H1 (cell line): ENCODE measurements at regions not wholly inside any gene's neighbourhood (a gene's known extent, or its start where the extent isn't known, plus 50 kb on each side); places are given as distances from the start of the nearest gene placed in this dataset.

ENCODE experiments used
- CTCF ChIA-PET: fragments of 300-600 bp; sonication (Branson Sonifier 250); formaldehyde crosslinking; loops from one replicate; lab custom pipeline; 2021; ENCODE audit not compliant: partially characterized antibody; lab: Charles Lee
- POLR2A ChIA-PET: fragments of 300-600 bp; sonication (Branson Sonifier 250); formaldehyde crosslinking; loops from one replicate; lab custom pipeline; 2021; ENCODE audit warnings: inconsistent platforms; ENCODE audit not compliant: partially characterized antibody; lab: Charles Lee
- DNase-seq, 2 experiments: peaks; one replicate each; pipeline versions ENCODE4 v3.0.0 to v3.0.0-alpha.2; 2010 to 2022; ENCODE audit warnings: low spot score in 2 of 2, low read depth in 1 of 2, mixed read lengths in 1 of 2
- FAIRE-seq: peaks from 2 replicates; lab custom pipeline; 2011; peaks lifted over from hg19 to GRCh38; lab: Jason Lieb, UNC
- H2AFZ ChIP-seq: 2 replicates; pipeline ENCODE4 v1.8.1; 2012; ENCODE audit warnings: low read length, inconsistent platforms
- H2AK5ac ChIP-seq: 2 replicates; pipeline ENCODE4 v1.6.1; 2013; ENCODE audit warnings: low read depth, low read length
- H2BK120ac ChIP-seq: replicated peaks from 2 replicates; pipeline ENCODE3; 2013; ENCODE audit warnings: low read depth, low read length, inconsistent platforms
- H2BK12ac ChIP-seq: 2 replicates; pipeline ENCODE4 v1.6.1; 2013; ENCODE audit warnings: low read depth, low read length
- H2BK15ac ChIP-seq: 2 replicates; pipeline ENCODE4 v1.6.1; 2013; ENCODE audit warnings: low read length
- H2BK20ac ChIP-seq: 2 replicates; pipeline ENCODE4 v1.6.1; 2013; ENCODE audit warnings: low read length
- H2BK5ac ChIP-seq: 2 replicates; pipeline ENCODE4 v1.6.1; 2013; ENCODE audit warnings: low read depth, low read length
- H3K14ac ChIP-seq: 2 replicates; pipeline ENCODE4 v1.6.1; 2013; ENCODE audit warnings: inconsistent platforms; ENCODE audit not compliant: insufficient read length
- H3K18ac ChIP-seq: 2 replicates; pipeline ENCODE4 v1.6.1; 2013; ENCODE audit warnings: low read length; ENCODE audit errors: extremely low read depth
- H3K23ac ChIP-seq: 2 replicates; pipeline ENCODE4 v1.6.1; 2013; ENCODE audit warnings: inconsistent platforms; ENCODE audit not compliant: insufficient read length
- H3K23me2 ChIP-seq: 2 replicates; pipeline ENCODE4 v1.6.1; 2013; ENCODE audit warnings: low read depth, low read length
- H3K27ac ChIP-seq: 2 replicates; pipeline ENCODE4 v1.6.1; 2011; ENCODE audit warnings: low read depth, low read length, inconsistent platforms
- H3K27me3 ChIP-seq, 4 experiments: replicated peaks in 1 of 4; 1 replicate in 1 of 4; 2 replicates in 3 of 4; pipeline versions ENCODE4 v1.6.1 to v1.8.1; 2011 to 2013; ENCODE audit warnings: low read length in 3 of 4, mild to moderate bottlenecking in 3 of 4, inconsistent platforms in 2 of 4, mixed read lengths in 2 of 4, moderate library complexity in 1 of 4; ENCODE audit not compliant: control insufficient read depth in 3 of 4, insufficient read depth in 3 of 4; ENCODE audit errors: extremely low read depth in 1 of 4
- H3K36me3 ChIP-seq, 4 experiments: 2 replicates each; pipeline versions ENCODE4 v1.6.1 to v1.8.1; 2011 to 2013; ENCODE audit warnings: mild to moderate bottlenecking in 4 of 4, low read length in 3 of 4, moderate library complexity in 2 of 4, control low read depth in 1 of 4, inconsistent platforms in 1 of 4; ENCODE audit not compliant: insufficient read depth in 4 of 4, control insufficient read depth in 2 of 4
- H3K4ac ChIP-seq: replicated peaks from 2 replicates; pipeline ENCODE3; 2013; ENCODE audit warnings: low read length, low read depth, mixed read lengths, inconsistent platforms; ENCODE audit not compliant: insufficient read length
- H3K4me1 ChIP-seq, 4 experiments: replicated peaks in 1 of 4; 1 replicate in 1 of 4; 2 replicates in 3 of 4; pipeline versions ENCODE4 v1.6.1 to v1.8.1; 2011 to 2013; ENCODE audit warnings: low read length in 3 of 4, inconsistent platforms in 2 of 4, mixed read lengths in 1 of 4; ENCODE audit not compliant: insufficient read depth in 4 of 4, control insufficient read depth in 3 of 4
- H3K4me2 ChIP-seq, 2 experiments: 2 replicates each; pipeline versions ENCODE4 v1.6.1 to v1.8.1; 2011 to 2013; ENCODE audit warnings: low read depth in 2 of 2, low read length in 2 of 2, control low read depth in 1 of 2, inconsistent platforms in 1 of 2, mild to moderate bottlenecking in 1 of 2; ENCODE audit not compliant: insufficient read depth in 1 of 2
- H3K4me3 ChIP-seq, 4 experiments: fragments of 200-600, 300-600 bp in 1 of 4; sonication (generic), shearing (Covaris generic), sonication (Bioruptor Twin) in 1 of 4; 2 replicates each; pipeline versions ENCODE4 v1.5.1 to v1.8.1; 2011 to 2016; ENCODE audit warnings: low read length in 4 of 4, low read depth in 3 of 4, control low read depth in 2 of 4, inconsistent platforms in 2 of 4, mild to moderate bottlenecking in 2 of 4, mixed read lengths in 1 of 4, moderate library complexity in 1 of 4; ENCODE audit not compliant: insufficient read depth in 2 of 4; ENCODE audit errors: extremely low read depth in 1 of 4
- H3K56ac ChIP-seq: replicated peaks from 2 replicates; pipeline ENCODE3; 2013; ENCODE audit warnings: low read depth, mild to moderate bottlenecking, mixed read lengths, low read length, inconsistent platforms; ENCODE audit not compliant: insufficient read length
- H3K79me1 ChIP-seq: 2 replicates; pipeline ENCODE4 v1.6.1; 2013; ENCODE audit warnings: low read depth, low read length, control low read depth
- H3K79me2 ChIP-seq, 2 experiments: 2 replicates each; pipeline versions ENCODE4 v1.6.1 to v1.8.1; 2012 to 2013; ENCODE audit warnings: low read length in 2 of 2, mild to moderate bottlenecking in 2 of 2, inconsistent platforms in 1 of 2; ENCODE audit not compliant: insufficient read depth in 2 of 2, control insufficient read depth in 1 of 2
- H3K9ac ChIP-seq, 4 experiments: replicated peaks in 1 of 4; 1 replicate in 1 of 4; 2 replicates in 3 of 4; pipeline versions ENCODE4 v1.6.1 to v1.8.1; 2011 to 2013; ENCODE audit warnings: low read depth in 3 of 4, low read length in 3 of 4, control low read depth in 2 of 4, mild to moderate bottlenecking in 2 of 4, moderate library complexity in 2 of 4, inconsistent platforms in 1 of 4; ENCODE audit errors: extremely low read depth in 1 of 4
- H3K9me3 ChIP-seq, 2 experiments: 2 replicates each; pipeline versions ENCODE4 v1.6.1 to v1.8.1; 2012 to 2013; ENCODE audit warnings: mild to moderate bottlenecking in 2 of 2, moderate library complexity in 2 of 2, control low read depth in 1 of 2, inconsistent platforms in 1 of 2, low read depth in 1 of 2, low read length in 1 of 2, mixed read lengths in 1 of 2; ENCODE audit not compliant: insufficient read depth in 2 of 2
- H4K20me1 ChIP-seq, 2 experiments: replicated peaks in 1 of 2; 2 replicates each; pipeline versions ENCODE3 to v1.8.1; 2011 to 2013; ENCODE audit warnings: inconsistent platforms in 2 of 2, low read length in 2 of 2, mild to moderate bottlenecking in 1 of 2; ENCODE audit not compliant: insufficient read depth in 2 of 2, control insufficient read depth in 1 of 2
- H4K5ac ChIP-seq: 2 replicates; pipeline ENCODE4 v1.6.1; 2013; ENCODE audit warnings: low read length, low read depth, mixed read lengths, inconsistent platforms; ENCODE audit not compliant: insufficient read length
- H4K8ac ChIP-seq: 2 replicates; pipeline ENCODE4 v1.8.0; 2013; ENCODE audit warnings: mild to moderate bottlenecking, moderate library complexity, low read length, inconsistent platforms; ENCODE audit not compliant: insufficient read depth; ENCODE audit errors: extremely low read depth
- H4K91ac ChIP-seq: replicated peaks from 2 replicates; pipeline ENCODE3; 2013; ENCODE audit warnings: low read length, mixed read lengths, inconsistent platforms; ENCODE audit not compliant: insufficient read length
- ATF3 ChIP-seq: IDR thresholded peaks from 2 replicates; pipeline ENCODE4 v1.6.1; 2011; ENCODE audit warnings: low read depth, mild to moderate bottlenecking, low read length; ENCODE audit not compliant: insufficient read depth
- BRCA1 ChIP-seq: IDR thresholded peaks from 2 replicates; pipeline ENCODE4 v1.6.1; 2012; ENCODE audit warnings: low read depth, low read length, improper control_type of control experiment
- CEBPB ChIP-seq: IDR thresholded peaks from 2 replicates; pipeline ENCODE4 v1.6.1; 2012; ENCODE audit warnings: low read depth, low read length
- CHD1 ChIP-seq: IDR thresholded peaks from 2 replicates; pipeline ENCODE4 v1.6.1; 2012; ENCODE audit warnings: low read depth, low read length, improper control_type of control experiment
- CHD2 ChIP-seq: IDR thresholded peaks from 2 replicates; pipeline ENCODE4 v1.6.1; 2012; ENCODE audit warnings: low read length, improper control_type of control experiment
- EZH2 ChIP-seq: fragments of 200-600 bp; sonication (generic); IDR thresholded peaks from 2 replicates; pipeline ENCODE4 v1.7.1; 2012; ENCODE audit warnings: low read depth, mild to moderate bottlenecking, moderate library complexity, low read length, inconsistent platforms; ENCODE audit not compliant: severe bottlenecking
- FOSL1 ChIP-seq: IDR thresholded peaks from 2 replicates; pipeline ENCODE4 v1.6.1; 2011; ENCODE audit warnings: mild to moderate bottlenecking, low read depth, low read length, moderate library complexity; ENCODE audit not compliant: insufficient read depth
- KDM5A ChIP-seq: fragments of 200-600 bp; IDR thresholded peaks from 2 replicates; pipeline ENCODE4 v1.7.1; 2012; ENCODE audit warnings: mild to moderate bottlenecking, low read length, inconsistent platforms, mixed read lengths
- PHF8 ChIP-seq: fragments of 200-600 bp; sonication (generic); conservative IDR thresholded peaks from 2 replicates; pipeline ENCODE4 v1.7.1; 2012; ENCODE audit warnings: low read depth, mild to moderate bottlenecking, inconsistent platforms, low read length, moderate library complexity
- POU5F1 ChIP-seq: IDR thresholded peaks from 2 replicates; pipeline ENCODE4 v1.6.1; 2011; ENCODE audit warnings: low read depth, mild to moderate bottlenecking, low read length, moderate library complexity
- RBBP5 ChIP-seq: IDR thresholded peaks from 2 replicates; pipeline ENCODE4 v1.7.1; 2012; ENCODE audit warnings: low read depth, mild to moderate bottlenecking, inconsistent platforms, low read length, moderate library complexity, borderline replicate concordance
- SIN3A ChIP-seq, 2 experiments: IDR thresholded peaks in 1 of 2; conservative IDR thresholded peaks in 1 of 2; 2 replicates each; pipeline ENCODE4 v1.6.1; 2011 to 2012; ENCODE audit warnings: low read length in 2 of 2, improper control_type of control experiment in 1 of 2, low read depth in 1 of 2, mild to moderate bottlenecking in 1 of 2
- SP1 ChIP-seq: IDR thresholded peaks from 2 replicates; pipeline ENCODE4 v1.6.1; 2011; ENCODE audit warnings: low read depth, low read length
- YY1 ChIP-seq: IDR thresholded peaks from 2 replicates; pipeline ENCODE4 v1.6.1; 2011; ENCODE audit warnings: low read depth, mild to moderate bottlenecking, low read length
- WGBS, 2 experiments: shearing (Covaris generic) in 1 of 2; methylation state at CpG; one replicate each; pipeline versions ENCODE4 v1.1.6 to v1.1.7; 2013 to 2015; ENCODE audit warnings: low lambda C conversion rate in 2 of 2, mixed read lengths in 2 of 2, inconsistent platforms in 1 of 2, low coverage in 1 of 2, missing lambda C conversion rate in 1 of 2; ENCODE audit not compliant: insufficient replicate concordance in 2 of 2, insufficient coverage in 1 of 2, insufficient read length in 1 of 2; ENCODE audit errors: extremely low coverage in 1 of 2, missing lambda C conversion rate in 1 of 2; 5-methylcytosine and 5-hydroxymethylcytosine counted together

DNA sequence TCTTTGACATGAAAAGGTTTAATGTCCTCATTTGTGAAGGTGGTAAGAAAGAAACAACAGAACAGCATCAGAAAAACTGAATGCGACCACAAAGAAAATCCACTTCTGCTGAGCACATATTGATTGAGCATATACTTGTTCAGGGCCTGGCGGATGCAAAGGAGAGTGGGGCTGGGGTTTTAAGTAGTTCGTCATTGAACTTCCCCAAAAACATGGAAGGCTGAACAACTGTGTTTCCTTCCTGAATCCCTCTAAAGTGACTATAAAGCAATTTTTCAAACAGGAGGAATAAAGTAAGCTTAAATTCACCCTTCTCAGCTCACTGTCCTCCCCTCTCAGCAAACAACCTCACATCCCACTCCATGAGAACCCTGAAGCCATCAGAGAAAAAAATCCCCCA is 262.9 kb downstream of the AGTPBP1 start:
- Histone ChIP-seq H4K5ac (no peak overlapping the region), H3K9ac (no peak overlapping the region), H3K79me2 (no peaks in the 10 kb centered on the region), H3K4me3 (no peak overlapping the region), H3K27ac (no peak overlapping the region), H3K14ac (no peak overlapping the region), H2BK20ac (no peak overlapping the region), H2BK15ac (no peak overlapping the region), H3K4ac (no peak overlapping the region), H4K20me1 (no peaks in the 10 kb centered on the region), H3K23me2 (no peaks in the 10 kb centered on the region), H4K8ac (no peak overlapping the region), H2BK5ac (no peak overlapping the region), H3K36me3 (no peaks in the 10 kb centered on the region; a peak in 1 of 8 replicates), H2BK12ac (no peak overlapping the region), H3K4me2 (no peak overlapping the region), H3K9me3 (peaks cover 12 to 18% of the 10 kb centered on the region in 2 experiments), H4K91ac (no peak overlapping the region), H3K23ac (no peak overlapping the region), H2BK120ac (no peak overlapping the region), H2AK5ac (no peak overlapping the region), H3K18ac (no peak overlapping the region), H3K27me3 (no peaks in the 10 kb centered on the region; a peak in 1 of 7 replicates), H3K56ac (no peak overlapping the region), H3K79me1 (no peaks in the 10 kb centered on the region), H2AFZ (no peak overlapping the region), H3K4me1 (no peaks in the 10 kb centered on the region; a peak in 1 of 7 replicates)
- ChIA-PET CTCF (interaction anchor here (0.5 to 2.6 kb wide), 6 partner anchors 11 to 699 kb away, joined by 3 to 9 read pairs (median 3); no protein-coding TSS in a partner anchor), POLR2A (no interaction called here)
- FAIRE-seq, result no peak
- 92% methylated on average over 3 of the region's 3 CpGs; no CpG with 5 or more reads in 1 of the 2 experiments for WGBS, 2 experiments
- no peak for DNase-seq
- no peak for TF ChIP-seq KDM5A
- no peak for TF ChIP-seq POU5F1
- no peak for TF ChIP-seq CHD2
- no peak for TF ChIP-seq EZH2
- no peak for TF ChIP-seq FOSL1
- no peak for TF ChIP-seq ATF3
- no peak for TF ChIP-seq RBBP5
- no peak for TF ChIP-seq YY1
- TF ChIP-seq BRCA1, result no peak
- no peak for TF ChIP-seq SIN3A (conservative IDR thresholded peaks at IDR 0.05 in 1 of 2, IDR thresholded peaks at IDR 0.05 in 1 of 2; ENCODE audit: low read depth in 1 of 2, low read length in 2 of 2)
- no peak for TF ChIP-seq PHF8
- TF ChIP-seq CEBPB, result no peak
- no peak for TF ChIP-seq SP1
- no peak for TF ChIP-seq CHD1
